Upper lobe of left lung (tissue), 6 donors: ENCODE measurements at regions not wholly inside any gene's neighbourhood (a gene's known extent, or its start where the extent isn't known, plus 50 kb on each side); places are given as distances from the start of the nearest gene placed in this dataset.
A peak's percentile ranks its signal among the peaks of the same experiment; 100 is the strongest.

Source experiments
- ATAC-seq, 2 donors: fragments of 200-7000 bp; cut with Tn5 transposase; one replicate each; pipeline ENCODE4 v1.9.1; 2022; ENCODE audit warnings: mild to moderate bottlenecking in 2 of 2, moderate library complexity in 2 of 2; ENCODE audit not compliant: low FRiP score in 2 of 2
- DNase-seq, 2 donors: peaks; one replicate each; pipeline ENCODE4 v3.0.0-alpha.2; 2019 to 2020
- H3K27ac ChIP-seq, 4 donors: fragments of 200-600 bp; sonication (generic); one replicate each; pipeline ENCODE4 v1.5.1; 2016 to 2019
- H3K27me3 ChIP-seq, 4 donors: fragments of 200-600 bp; sonication (generic); one replicate each; pipeline ENCODE4 v1.5.1; 2017 to 2019
- H3K36me3 ChIP-seq, 4 donors: fragments of 200-600 bp; sonication (generic); one replicate each; pipeline ENCODE4 v1.5.1; 2016 to 2019
- H3K4me1 ChIP-seq, 4 donors: fragments of 200-600 bp; sonication (generic); one replicate each; pipeline ENCODE4 v1.5.1; 2018 to 2019
- H3K4me3 ChIP-seq, 4 donors: fragments of 200-600 bp; sonication (generic); one replicate each; pipeline ENCODE4 v1.5.1; 2017 to 2019; ENCODE audit warnings: mild to moderate bottlenecking in 2 of 4, moderate library complexity in 1 of 4
- H3K9me3 ChIP-seq, 4 donors: fragments of 200-600 bp; sonication (generic); one replicate each; pipeline ENCODE4 v1.5.1; 2018 to 2019
- EP300 ChIP-seq, 4 donors: sonication (generic); formaldehyde crosslinking; IDR thresholded peaks; one replicate each; pipeline ENCODE4 v1.5.1; 2017; ENCODE audit warnings: antibody characterized with exemption in 4 of 4, control low read depth in 2 of 4
- POLR2A ChIP-seq, 4 donors: fragments of 450-650 bp; IDR thresholded peaks; one replicate each; pipeline ENCODE4 v1.5.1; 2016 to 2017; ENCODE audit warnings: antibody characterized with exemption in 4 of 4, mild to moderate bottlenecking in 2 of 4
- POLR2AphosphoS5 ChIP-seq, 2 donors: sonication (generic); formaldehyde crosslinking; IDR thresholded peaks; one replicate each; pipeline ENCODE4 v1.5.1; 2017; ENCODE audit warnings: antibody characterized with exemption in 2 of 2
- WGBS, 2 donors: methylation state at CpG; one replicate each; pipeline ENCODE4 v1.1.5; 2017 to 2018; 5-methylcytosine and 5-hydroxymethylcytosine counted together
- TF ChIP-seq, protein P1 (sequence below), 6 experiments: fragments of 450-650 bp in 4 of 6; fragments of 200-600 bp in 2 of 6; sonication (generic) in 2 of 6; IDR thresholded peaks; one replicate each; pipeline ENCODE4 v1.5.1; 2016 to 2019; ENCODE audit warnings: antibody characterized with exemption in 6 of 6
- donor health status: DM: no; HTN: no; CAD: no; lungs with moderate emphysema.
- donor health status: DM: no; HTN: yes; CAD: no; lungs with severe emphysema.

DNA sequence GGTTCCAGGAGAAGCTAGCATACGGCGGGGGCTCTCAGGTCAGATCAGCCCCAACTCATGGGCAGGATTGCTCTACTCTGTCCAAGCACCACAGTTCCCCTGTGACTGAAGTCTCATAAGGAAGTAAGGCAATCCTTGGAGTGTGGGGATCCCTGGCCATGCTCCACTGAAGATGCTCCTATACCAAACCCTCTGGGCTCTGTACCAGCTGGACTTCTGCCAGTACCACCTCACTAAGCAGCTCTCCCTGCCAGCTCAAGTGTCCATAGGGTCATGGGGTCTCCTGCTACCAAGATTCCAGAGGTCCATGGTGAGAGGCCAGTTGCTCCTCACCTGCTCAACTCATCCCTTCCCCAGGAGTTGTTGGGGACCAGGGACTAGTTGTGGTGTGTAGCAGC is 355.7 kb upstream of the STEAP1 start:
- H3K4me3 ChIP-seq: no peak overlapping the region
- no peaks in the 10 kb centered on the region for H3K27me3 ChIP-seq
- 90% methylated on average over 2 of the region's 2 CpGs; no CpG with 5 or more reads in 1 of the 2 donors for WGBS, 2 donors
- H3K4me1 ChIP-seq: no peaks in the 10 kb centered on the region
- H3K9me3 ChIP-seq: peaks cover 0 to 3% (median 0%) of the 10 kb centered on the region in 4 donors
- ATAC-seq: peak in 1 of 2 donors; percentile 37
- DNase-seq: no peak
- no peaks in the 10 kb centered on the region for H3K36me3 ChIP-seq
- no peak for TF ChIP-seq EP300 (IDR thresholded peaks at IDR 0.05)
- no peak overlapping the region for H3K27ac ChIP-seq

DNA sequence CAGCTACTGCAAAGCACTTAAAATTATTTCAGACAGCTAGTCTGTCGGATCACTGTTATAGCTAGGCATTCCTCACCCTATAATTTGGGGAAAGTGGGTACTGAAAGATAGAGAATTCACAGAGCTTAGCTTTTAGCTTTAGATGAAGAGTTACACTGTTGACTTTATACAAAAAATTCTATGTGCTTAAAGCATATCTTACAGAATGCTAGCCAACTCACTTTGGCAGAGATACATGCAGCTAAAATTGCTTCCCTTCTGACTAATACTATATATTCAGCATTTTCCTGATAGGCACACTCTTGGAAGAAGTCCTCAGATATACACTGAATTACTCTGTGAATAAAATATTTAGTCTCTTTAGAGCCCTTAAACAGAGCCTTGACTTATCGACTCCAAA is 353.5 kb upstream of the STEAP1 start:
- WGBS, 2 donors: 67 to 86% methylated on average over 2 of the region's 2 CpGs
- Histone ChIP-seq H3K36me3 (no peaks in the 10 kb centered on the region), H3K27me3 (no peaks in the 10 kb centered on the region), H3K9me3 (peaks cover 0 to 6% (median 0%) of the 10 kb centered on the region in 4 donors), H3K27ac (no peak overlapping the region), H3K4me1 (no peaks in the 10 kb centered on the region), H3K4me3 (no peak overlapping the region)
- ATAC-seq (no peak), DNase-seq (no peak)
- TF ChIP-seq EP300 (IDR thresholded peaks at IDR 0.05) (no peak), POLR2A (IDR thresholded peaks at IDR 0.05) (no peak), POLR2AphosphoS5 (IDR thresholded peaks at IDR 0.05) (no peak)
- TF ChIP-seq, protein P1, sequence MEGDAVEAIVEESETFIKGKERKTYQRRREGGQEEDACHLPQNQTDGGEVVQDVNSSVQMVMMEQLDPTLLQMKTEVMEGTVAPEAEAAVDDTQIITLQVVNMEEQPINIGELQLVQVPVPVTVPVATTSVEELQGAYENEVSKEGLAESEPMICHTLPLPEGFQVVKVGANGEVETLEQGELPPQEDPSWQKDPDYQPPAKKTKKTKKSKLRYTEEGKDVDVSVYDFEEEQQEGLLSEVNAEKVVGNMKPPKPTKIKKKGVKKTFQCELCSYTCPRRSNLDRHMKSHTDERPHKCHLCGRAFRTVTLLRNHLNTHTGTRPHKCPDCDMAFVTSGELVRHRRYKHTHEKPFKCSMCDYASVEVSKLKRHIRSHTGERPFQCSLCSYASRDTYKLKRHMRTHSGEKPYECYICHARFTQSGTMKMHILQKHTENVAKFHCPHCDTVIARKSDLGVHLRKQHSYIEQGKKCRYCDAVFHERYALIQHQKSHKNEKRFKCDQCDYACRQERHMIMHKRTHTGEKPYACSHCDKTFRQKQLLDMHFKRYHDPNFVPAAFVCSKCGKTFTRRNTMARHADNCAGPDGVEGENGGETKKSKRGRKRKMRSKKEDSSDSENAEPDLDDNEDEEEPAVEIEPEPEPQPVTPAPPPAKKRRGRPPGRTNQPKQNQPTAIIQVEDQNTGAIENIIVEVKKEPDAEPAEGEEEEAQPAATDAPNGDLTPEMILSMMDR (IDR thresholded peaks at IDR 0.05): no peak

DNA sequence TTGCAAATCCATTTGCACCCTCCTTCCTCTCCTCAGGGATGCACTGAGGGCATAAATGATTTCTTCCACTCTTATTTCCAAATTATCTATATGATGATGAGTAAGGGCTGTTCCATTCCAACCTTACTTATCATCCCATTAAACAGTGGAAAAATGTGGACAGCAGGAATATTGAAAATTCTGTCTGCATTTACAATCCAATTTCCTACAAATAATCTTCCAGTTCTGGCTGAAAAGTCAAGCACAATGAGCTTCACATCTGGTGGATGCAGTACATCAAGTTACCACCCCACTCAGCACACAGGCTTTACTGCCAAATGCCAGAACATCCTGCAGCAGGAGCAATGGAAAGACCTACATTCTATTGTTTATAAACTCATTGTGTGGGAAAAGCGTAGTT is 345.0 kb upstream of the STEAP1 start:
- Histone ChIP-seq H3K4me1 (no peaks in the 10 kb centered on the region), H3K27me3 (no peaks in the 10 kb centered on the region), H3K4me3 (no peak overlapping the region), H3K9me3 (no peaks in the 10 kb centered on the region), H3K27ac (no peak overlapping the region), H3K36me3 (no peaks in the 10 kb centered on the region)
- DNase-seq (no peak), ATAC-seq (no peak)
- WGBS, 2 donors: 71% methylated on average over 1 of the region's 1 CpG
- TF ChIP-seq POLR2AphosphoS5 (IDR thresholded peaks at IDR 0.05) (no peak), POLR2A (IDR thresholded peaks at IDR 0.05) (no peak), EP300 (IDR thresholded peaks at IDR 0.05) (no peak)
- TF ChIP-seq, protein P1 (IDR thresholded peaks at IDR 0.05): no peak

DNA sequence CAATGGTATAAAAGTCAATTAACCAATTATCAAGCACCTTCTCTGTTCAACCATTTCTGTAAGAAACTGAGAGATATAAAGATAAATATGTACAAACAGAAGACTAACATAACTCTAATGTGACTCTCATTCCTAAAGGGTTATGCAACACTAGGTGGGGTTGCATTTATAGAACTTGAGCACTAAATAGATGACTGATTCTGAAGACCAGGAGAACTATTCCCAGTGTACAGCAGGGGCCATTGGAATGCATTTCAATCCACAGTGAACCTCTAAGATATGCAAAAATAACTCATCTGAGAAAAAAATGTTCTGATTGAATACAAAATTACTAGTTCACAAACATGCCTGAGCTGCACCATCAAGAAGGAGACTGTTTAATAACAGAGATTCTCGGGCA is 341.2 kb upstream of the STEAP1 start:
- no peak for ATAC-seq
- WGBS, 2 donors: 68 to 78% methylated on average over 1 of the region's 1 CpG
- Histone ChIP-seq H3K36me3 (no peaks in the 10 kb centered on the region), H3K4me3 (no peak overlapping the region), H3K27me3 (no peaks in the 10 kb centered on the region), H3K9me3 (no peaks in the 10 kb centered on the region), H3K4me1 (no peaks in the 10 kb centered on the region), H3K27ac (no peak overlapping the region)
- TF ChIP-seq EP300 (IDR thresholded peaks at IDR 0.05): no peak
- TF ChIP-seq POLR2A (IDR thresholded peaks at IDR 0.05): no peak
- TF ChIP-seq, protein P1 (IDR thresholded peaks at IDR 0.05): no peak
- TF ChIP-seq POLR2AphosphoS5 (IDR thresholded peaks at IDR 0.05): no peak
- no peak for DNase-seq

DNA sequence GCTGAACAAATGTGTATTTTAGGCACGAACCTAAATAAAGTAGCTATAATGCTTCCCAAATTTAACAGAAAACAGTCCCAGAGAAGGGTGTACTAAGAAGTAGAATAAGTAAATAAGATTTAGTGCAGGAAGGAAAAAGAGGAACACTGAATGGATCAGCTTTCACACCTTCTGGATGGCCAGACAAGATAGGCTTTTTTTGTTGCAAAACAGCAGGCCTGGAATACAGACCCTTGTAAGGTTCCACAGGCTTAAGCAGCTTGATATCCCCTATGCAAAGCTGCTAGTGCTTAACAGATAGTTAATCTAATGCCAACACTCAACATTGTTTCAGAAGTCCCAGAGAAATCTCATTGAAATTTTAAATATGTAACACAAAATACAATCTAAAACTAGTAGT is 328.1 kb upstream of the STEAP1 start:
- no peaks in the 10 kb centered on the region for H3K9me3 ChIP-seq
- H3K27me3 ChIP-seq: no peaks in the 10 kb centered on the region
- no peak overlapping the region for H3K4me3 ChIP-seq
- H3K27ac ChIP-seq: no peak overlapping the region
- no peak for DNase-seq
- TF ChIP-seq, protein P1 (IDR thresholded peaks at IDR 0.05): no peak
- no peak for TF ChIP-seq POLR2AphosphoS5 (IDR thresholded peaks at IDR 0.05)
- TF ChIP-seq POLR2A (IDR thresholded peaks at IDR 0.05): no peak
- TF ChIP-seq EP300 (IDR thresholded peaks at IDR 0.05): no peak
- no peaks in the 10 kb centered on the region for H3K4me1 ChIP-seq
- ATAC-seq: no peak
- WGBS, 2 donors: 72 to 81% methylated on average over 1 of the region's 1 CpG
- no peaks in the 10 kb centered on the region for H3K36me3 ChIP-seq
